ENCODE measurements at regions not wholly inside any gene's neighbourhood (a gene's known extent, or its start where the extent isn't known, plus 50 kb on each side); places are given as distances from the start of the nearest gene placed in this dataset.
"Not testable (repeated sequence)": the region's sequence is repeated elsewhere in the genome, so short reads cannot be mapped to it uniquely, and the experiment has no call there.

DNA sequence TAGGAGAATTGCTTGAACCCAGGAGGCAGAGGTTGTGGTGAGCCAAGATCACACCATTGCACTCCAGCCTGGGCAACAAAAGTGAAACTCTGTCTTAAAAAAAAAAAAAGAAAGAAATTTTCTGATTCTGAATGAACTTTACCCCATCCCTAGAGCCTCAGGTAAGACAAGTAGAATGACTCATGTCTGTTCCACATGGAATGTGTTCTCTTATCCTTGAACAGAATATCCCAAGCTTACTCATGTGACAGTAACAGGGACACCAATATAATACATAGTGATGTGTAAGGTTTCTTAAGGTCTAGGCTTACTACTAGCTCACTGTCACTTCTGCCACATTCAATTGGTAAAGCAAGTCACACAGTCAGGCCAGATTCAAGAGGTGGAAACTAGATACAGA, 219.6 kb upstream of the BTBD3 start:
- H3K4me3 ChIP-seq (ENCODE audit: low read length): no peak overlapping the region
- DNase-seq (ENCODE audit: low read depth): no peak
- TF ChIP-seq, protein P1, sequence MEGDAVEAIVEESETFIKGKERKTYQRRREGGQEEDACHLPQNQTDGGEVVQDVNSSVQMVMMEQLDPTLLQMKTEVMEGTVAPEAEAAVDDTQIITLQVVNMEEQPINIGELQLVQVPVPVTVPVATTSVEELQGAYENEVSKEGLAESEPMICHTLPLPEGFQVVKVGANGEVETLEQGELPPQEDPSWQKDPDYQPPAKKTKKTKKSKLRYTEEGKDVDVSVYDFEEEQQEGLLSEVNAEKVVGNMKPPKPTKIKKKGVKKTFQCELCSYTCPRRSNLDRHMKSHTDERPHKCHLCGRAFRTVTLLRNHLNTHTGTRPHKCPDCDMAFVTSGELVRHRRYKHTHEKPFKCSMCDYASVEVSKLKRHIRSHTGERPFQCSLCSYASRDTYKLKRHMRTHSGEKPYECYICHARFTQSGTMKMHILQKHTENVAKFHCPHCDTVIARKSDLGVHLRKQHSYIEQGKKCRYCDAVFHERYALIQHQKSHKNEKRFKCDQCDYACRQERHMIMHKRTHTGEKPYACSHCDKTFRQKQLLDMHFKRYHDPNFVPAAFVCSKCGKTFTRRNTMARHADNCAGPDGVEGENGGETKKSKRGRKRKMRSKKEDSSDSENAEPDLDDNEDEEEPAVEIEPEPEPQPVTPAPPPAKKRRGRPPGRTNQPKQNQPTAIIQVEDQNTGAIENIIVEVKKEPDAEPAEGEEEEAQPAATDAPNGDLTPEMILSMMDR (IDR thresholded peaks at IDR 0.05; ENCODE audit: insufficient read depth, low read depth, low read length, missing control alignments): no peak

DNA sequence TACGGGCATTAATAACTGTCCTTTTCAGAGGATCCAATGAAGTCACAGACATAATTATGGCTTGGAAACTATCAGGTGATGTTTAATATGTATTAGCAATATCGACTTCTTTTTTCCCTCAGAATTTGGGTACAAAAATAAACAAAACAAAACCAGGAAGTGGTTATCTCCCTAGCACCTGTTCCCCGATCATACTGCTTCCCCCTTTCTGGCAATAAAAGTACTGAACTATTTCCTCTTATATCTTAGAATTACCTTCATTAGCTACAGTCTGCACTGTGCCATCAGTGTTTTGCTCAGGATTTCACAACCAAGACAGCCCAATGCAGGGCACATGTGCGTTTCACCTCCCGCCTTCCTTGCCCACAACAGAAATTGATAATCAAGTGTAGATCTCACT, 216.9 kb upstream of the BTBD3 start:
- TF ChIP-seq, protein P1 (IDR thresholded peaks at IDR 0.05; ENCODE audit: insufficient read depth, low read depth, low read length, missing control alignments): no peak
- no peak for DNase-seq (ENCODE audit: low read depth)
- no peak overlapping the region for H3K4me3 ChIP-seq (ENCODE audit: low read length)

DNA sequence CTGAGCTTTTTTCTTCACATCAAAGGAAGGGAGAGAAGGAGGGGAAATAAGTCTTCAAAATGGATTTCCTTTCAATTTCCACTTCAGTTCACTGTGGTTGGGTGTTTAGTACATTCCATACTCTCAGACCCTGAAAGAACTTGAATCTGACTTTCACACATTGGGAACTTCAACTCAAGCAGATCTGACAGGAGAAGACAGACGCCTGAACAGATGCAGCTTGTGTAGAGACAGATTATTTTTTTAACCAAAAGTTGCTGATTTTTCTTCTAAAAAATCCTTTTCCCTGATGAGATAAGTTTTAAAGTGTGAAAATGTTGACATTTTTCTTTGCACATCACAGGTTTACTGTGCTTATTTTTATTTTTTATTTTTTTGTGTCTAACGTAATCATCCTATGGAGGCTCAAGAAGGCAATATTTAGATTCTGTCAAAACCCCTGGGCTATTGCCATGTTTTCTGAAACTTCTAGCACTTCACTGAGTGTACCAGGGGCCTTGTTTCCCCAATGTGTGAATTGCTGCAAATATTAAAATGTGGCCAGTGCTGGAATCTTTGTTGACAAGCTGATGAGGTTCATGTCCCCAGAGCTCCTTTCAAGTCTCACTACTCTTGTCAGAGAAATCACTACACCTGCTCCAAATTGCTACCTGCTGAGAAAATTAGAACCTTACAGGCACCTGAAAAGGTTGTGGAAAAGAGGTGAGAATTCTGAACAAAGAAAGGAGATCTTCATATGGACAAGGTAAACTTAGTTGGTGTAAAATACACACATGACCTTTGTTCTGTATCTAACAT, 214.8 kb upstream of the BTBD3 start:
- DNase-seq (ENCODE audit: low read depth): no peak
- H3K4me3 ChIP-seq (ENCODE audit: low read length): no peak overlapping the region
- TF ChIP-seq, protein P1 (IDR thresholded peaks at IDR 0.05; ENCODE audit: insufficient read depth, low read depth, low read length, missing control alignments): no peak

DNA sequence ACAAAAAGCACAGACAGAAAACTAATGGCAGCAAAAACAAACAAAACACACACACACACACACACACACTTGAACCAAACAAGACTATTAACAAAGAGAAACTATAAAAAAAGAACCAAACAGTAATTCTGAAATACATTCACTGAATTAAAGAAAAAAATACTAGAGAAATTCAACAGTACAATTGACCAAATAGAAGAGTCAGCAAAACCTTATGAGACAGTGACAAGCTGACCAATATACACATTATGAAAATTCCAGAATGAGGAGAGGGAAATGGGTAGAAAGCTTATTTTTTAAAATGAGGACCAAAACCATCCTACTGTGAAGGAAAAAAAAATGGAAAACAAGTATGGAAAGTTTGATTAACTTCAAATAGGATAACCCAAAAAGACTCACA, 212.2 kb upstream of the BTBD3 start:
- DNase-seq (ENCODE audit: low read depth): no peak
- H3K4me3 ChIP-seq (ENCODE audit: low read length): no peak overlapping the region
- TF ChIP-seq, protein P1 (IDR thresholded peaks at IDR 0.05; ENCODE audit: insufficient read depth, low read depth, low read length, missing control alignments): no peak

DNA sequence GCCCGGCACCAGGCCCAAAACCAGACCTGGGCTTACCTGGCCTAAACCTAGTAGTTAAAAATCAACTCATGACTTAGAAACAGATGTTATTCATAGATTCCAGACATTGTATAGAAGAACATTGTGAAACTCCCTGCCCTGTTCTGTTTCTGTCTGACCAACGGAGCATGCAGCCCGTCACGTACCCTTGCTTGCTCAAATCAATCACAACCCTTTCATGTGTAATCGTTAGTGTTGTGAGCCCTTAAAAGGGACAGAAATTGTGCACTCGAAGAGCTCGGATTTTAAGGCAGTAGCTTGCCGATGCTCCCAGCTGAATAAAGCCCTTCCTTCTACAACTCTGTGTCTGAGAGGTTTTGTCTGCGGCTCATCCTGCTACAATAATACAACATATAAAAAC, 209.5 kb upstream of the BTBD3 start:
- DNase-seq (ENCODE audit: low read depth); H3K4me3 ChIP-seq (ENCODE audit: low read length): not testable (repeated sequence)

DNA sequence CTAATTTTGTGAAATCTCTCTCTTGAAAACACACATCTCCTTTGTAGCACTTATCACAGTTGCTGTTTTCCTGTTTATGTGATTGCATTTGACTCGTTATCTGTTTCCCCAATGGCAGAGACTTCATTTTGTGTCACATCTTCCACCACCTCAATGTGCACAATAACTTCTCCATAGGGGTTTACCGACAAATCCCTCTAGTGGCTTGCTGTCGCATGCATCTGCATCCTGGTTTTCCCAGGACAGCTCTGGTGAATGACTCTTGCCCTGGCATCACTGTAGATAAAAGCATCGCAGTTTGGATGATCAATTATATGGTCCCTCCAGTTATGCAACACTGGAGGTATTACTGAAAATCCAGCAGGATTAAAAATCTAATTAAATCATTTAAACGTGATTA, 206.5 kb upstream of the BTBD3 start:
- TF ChIP-seq, protein P1 (IDR thresholded peaks at IDR 0.05; ENCODE audit: insufficient read depth, low read depth, low read length, missing control alignments): no peak
- H3K4me3 ChIP-seq (ENCODE audit: low read length): no peak overlapping the region
- DNase-seq (ENCODE audit: low read depth): no peak

DNA sequence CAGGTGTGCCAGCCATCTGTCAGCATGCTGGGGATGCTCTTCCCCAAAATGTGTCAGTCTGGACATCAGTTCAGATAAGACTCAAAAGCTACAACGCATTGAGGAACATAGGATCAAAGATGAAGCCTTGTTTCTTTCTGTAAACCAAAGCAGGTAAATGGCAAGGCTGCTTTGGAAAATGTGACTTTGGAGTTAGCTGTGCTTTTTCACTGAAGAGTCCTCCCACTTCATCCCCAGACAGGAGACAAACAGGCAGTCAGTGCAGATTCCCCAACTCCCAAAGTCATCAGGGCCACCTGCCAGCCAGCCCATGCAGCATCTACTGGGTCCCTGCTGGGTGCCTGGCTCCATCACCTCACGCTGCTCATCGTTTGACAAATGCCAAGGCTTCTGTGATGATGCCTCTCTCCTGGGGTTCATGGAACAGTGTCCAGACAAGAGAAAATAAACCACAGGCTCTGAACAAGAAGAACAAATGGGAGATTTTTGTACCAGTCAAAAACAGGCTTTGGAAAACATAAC, 205.0 kb upstream of the BTBD3 start:
- no peak overlapping the region for H3K4me3 ChIP-seq (ENCODE audit: low read length)
- no peak for DNase-seq (ENCODE audit: low read depth)
- TF ChIP-seq, protein P1 (IDR thresholded peaks at IDR 0.05; ENCODE audit: insufficient read depth, low read depth, low read length, missing control alignments): no peak

Data from epithelial cell of esophagus (primary cell).